ENCODE measurements at regions not wholly inside any gene's neighbourhood (a gene's known extent, or its start where the extent isn't known, plus 50 kb on each side); places are given as distances from the start of the nearest gene placed in this dataset.

DNA sequence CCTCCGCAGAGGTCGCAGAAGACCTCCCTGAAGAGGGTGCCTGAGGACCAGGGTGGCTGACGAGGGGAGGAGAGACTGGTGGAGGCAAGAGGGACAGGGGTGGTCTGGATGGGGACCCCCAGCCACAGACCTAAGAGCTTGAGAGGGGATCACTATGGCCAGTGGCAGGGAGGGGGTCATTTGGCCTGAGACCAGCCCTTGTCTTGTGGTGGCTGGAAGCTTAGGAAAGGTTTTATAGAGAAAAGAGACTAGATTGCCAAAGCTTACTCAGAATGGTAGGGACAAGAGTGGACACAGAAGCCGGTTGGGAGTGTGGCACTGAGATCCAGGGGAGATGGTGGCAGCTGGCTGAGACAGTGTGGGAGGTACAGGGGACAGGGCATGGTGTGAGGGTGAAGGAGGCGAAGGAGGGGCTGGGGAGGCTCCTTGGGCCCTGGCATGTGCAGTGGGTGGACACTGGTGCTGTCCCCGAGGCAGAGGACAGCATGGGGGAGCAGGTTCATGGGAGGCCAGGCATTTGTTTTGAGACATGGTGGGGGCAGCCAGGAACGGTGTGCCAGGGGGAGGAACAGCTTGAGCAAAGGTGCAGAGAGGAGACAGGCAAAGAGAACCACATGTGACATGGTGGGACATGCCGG, 123.0 kb downstream of the C9orf50 start:
- H2AK9ac ChIP-seq (replicated peaks; ENCODE audit: low read depth, low read length, poor library complexity): peak overlapping the region; percentile 100
- CTCF ChIA-PET: no interaction called here
- H3K27me3 ChIP-seq (ENCODE audit: control insufficient read depth, insufficient read depth, low read length): no peaks in the 10 kb centered on the region
- H3K4ac ChIP-seq (ENCODE audit: low read depth, low read length): peak overlapping the region; percentile 100
- peak overlapping the region; percentile 92; the same call in 2 of the 3 replicates for H2BK15ac ChIP-seq (ENCODE audit: low read depth, low read length)
- peak overlapping the region; percentile 98 for H3K4me2 ChIP-seq (ENCODE audit: low read depth, low read length)
- BruUV-seq (replicated peaks): no TSS peak
- H2BK20ac ChIP-seq (ENCODE audit: low read depth, low read length): peak overlapping the region; percentile 72
- H3K27ac ChIP-seq (ENCODE audit: insufficient read depth, low read length): peak overlapping the region; percentile 99
- WGBS, 2 experiments (ENCODE audit: extremely low coverage in 2 of 2, insufficient read length in 1 of 2): 45% methylated on average over 7 of the region's 8 CpGs; no CpG with 5 or more reads in 1 of the 2 experiments
- H4K8ac ChIP-seq (ENCODE audit: low read depth in 2 of 2, low read length in 2 of 2): peak overlapping the region; percentile 96 to 100
- H2BK5ac ChIP-seq (ENCODE audit: low read depth, low read length, poor library complexity, severe bottlenecking): peak overlapping the region; percentile 99
- POLR2A ChIA-PET (ENCODE audit: unreplicated experiment): interaction anchor here (0.9 to 3.0 kb wide), 2 partner anchors 324 to 359 kb away, joined by 3 to 12 read pairs; no protein-coding TSS in a partner anchor
- H3K4me3 ChIP-seq (ENCODE audit: insufficient read depth, low read depth, low read length): peak overlapping the region; percentile 72
- H3K9ac ChIP-seq (ENCODE audit: low read depth, low read length): peak overlapping the region; percentile 100
- H4K20me1 ChIP-seq (ENCODE audit: insufficient read depth, low read length): no peaks in the 10 kb centered on the region
- H3K14ac ChIP-seq (replicated peaks; ENCODE audit: low read depth, low read length): peak overlapping the region; percentile 90
- peak overlapping the region; percentile 97 for H3K23ac ChIP-seq (ENCODE audit: low read depth, low read length)
- peak overlapping the region; percentile 86 for H3K56ac ChIP-seq (ENCODE audit: extremely low read depth, insufficient read depth, low read length)
- H3K4me1 ChIP-seq (ENCODE audit: control insufficient read depth, insufficient read depth, low read length): peaks cover 40% of the 10 kb centered on the region
- ATAC-seq (ENCODE audit: low read depth) (no peak), DNase-seq (no peak)
- in situ Hi-C loops (cut with MboI; ENCODE audit: low sequenced_read_pairs): no loop called here
- H2AFZ ChIP-seq (replicated peaks; ENCODE audit: low read length, poor library complexity): peak overlapping the region; percentile 40
- H4K91ac ChIP-seq (ENCODE audit: insufficient read depth, low read depth, low read length): peak overlapping the region; percentile 96
- H3K9me3 ChIP-seq (ENCODE audit: control insufficient read depth, insufficient read depth, low read length): no peaks in the 10 kb centered on the region
- H2BK120ac ChIP-seq (ENCODE audit: low read depth, low read length): peak overlapping the region; percentile 76
- intact Hi-C loops (cut with micrococcal nuclease): loop anchor here (2.0 kb wide), 2 partner anchors 71 to 357 kb away; no protein-coding TSS in a partner anchor
- dilution Hi-C loops (cut with HindIII; ENCODE audit: low sequenced_read_pairs, unreplicated experiment): no loop called here
- H3K79me1 ChIP-seq (ENCODE audit: low read depth in 1 of 2, low read length in 2 of 2): peaks cover 26 to 53% of the 10 kb centered on the region in 2 experiments
- H3K36me3 ChIP-seq (ENCODE audit: control insufficient read depth, insufficient read depth, low read length): peaks cover 2% of the 10 kb centered on the region; the same call in 1 of the 2 replicates
- peak overlapping the region; percentile 93 for H4K5ac ChIP-seq (ENCODE audit: low read depth, low read length)
- H2AK5ac ChIP-seq (ENCODE audit: low read depth, low read length): peak overlapping the region; percentile 100
- TF ChIP-seq CHD1 (IDR thresholded peaks at IDR 0.05; ENCODE audit: low read depth, low read length) (no peak), POLR2A (IDR thresholded peaks at IDR 0.05; ENCODE audit: low read depth, low read length) (peak; percentile 47; the same call in 1 of the 2 replicates), SMC3 (IDR thresholded peaks at IDR 0.05; ENCODE audit: low read depth, low read length) (no peak), USF2 (IDR thresholded peaks at IDR 0.05; ENCODE audit: low read depth, low read length) (no peak), FOS (IDR thresholded peaks at IDR 0.05; ENCODE audit: low read depth, low read length) (no peak), RFX5 (IDR thresholded peaks at IDR 0.05; ENCODE audit: low read depth, low read length) (no peak)
- TF ChIP-seq, protein P1, sequence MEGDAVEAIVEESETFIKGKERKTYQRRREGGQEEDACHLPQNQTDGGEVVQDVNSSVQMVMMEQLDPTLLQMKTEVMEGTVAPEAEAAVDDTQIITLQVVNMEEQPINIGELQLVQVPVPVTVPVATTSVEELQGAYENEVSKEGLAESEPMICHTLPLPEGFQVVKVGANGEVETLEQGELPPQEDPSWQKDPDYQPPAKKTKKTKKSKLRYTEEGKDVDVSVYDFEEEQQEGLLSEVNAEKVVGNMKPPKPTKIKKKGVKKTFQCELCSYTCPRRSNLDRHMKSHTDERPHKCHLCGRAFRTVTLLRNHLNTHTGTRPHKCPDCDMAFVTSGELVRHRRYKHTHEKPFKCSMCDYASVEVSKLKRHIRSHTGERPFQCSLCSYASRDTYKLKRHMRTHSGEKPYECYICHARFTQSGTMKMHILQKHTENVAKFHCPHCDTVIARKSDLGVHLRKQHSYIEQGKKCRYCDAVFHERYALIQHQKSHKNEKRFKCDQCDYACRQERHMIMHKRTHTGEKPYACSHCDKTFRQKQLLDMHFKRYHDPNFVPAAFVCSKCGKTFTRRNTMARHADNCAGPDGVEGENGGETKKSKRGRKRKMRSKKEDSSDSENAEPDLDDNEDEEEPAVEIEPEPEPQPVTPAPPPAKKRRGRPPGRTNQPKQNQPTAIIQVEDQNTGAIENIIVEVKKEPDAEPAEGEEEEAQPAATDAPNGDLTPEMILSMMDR (conservative IDR thresholded peaks at IDR 0.05; ENCODE audit: low read depth, low read length): no peak
- H3K18ac ChIP-seq (ENCODE audit: low read depth, low read length): peak overlapping the region; percentile 96
- H3K9me1 ChIP-seq (ENCODE audit: insufficient read depth, low read length): peaks cover 16% of the 10 kb centered on the region
